ENCODE measurements at regions not wholly inside any gene's neighbourhood (a gene's known extent, or its start where the extent isn't known, plus 50 kb on each side); places are given as distances from the start of the nearest gene placed in this dataset.

- WGBS (ENCODE audit: insufficient coverage, insufficient read length) = no CpG with 5 or more reads among the region's 2 CpGs
Observed at GRCh38 chr4:30837131-30837539, 117.0 kb downstream of the PCDH7 start.

GRCh38 chr4:30837861-30838260 is 117.7 kb downstream of the PCDH7 start:
- Histone ChIP-seq H3K27me3 (ENCODE audit: control insufficient read depth, insufficient read depth, low read length) (no peaks in the 10 kb centered on the region), H3K4me3 (ENCODE audit: low read length) (no peak overlapping the region), H3K27ac (ENCODE audit: low read length) (no peak overlapping the region), H3K4me1 (ENCODE audit: control insufficient read depth, insufficient read depth, low read length) (peaks cover 4% of the 10 kb centered on the region; the same call in 1 of the 2 replicates), H3K36me3 (ENCODE audit: control insufficient read depth, insufficient read depth, low read length) (no peaks in the 10 kb centered on the region), H3K9me3 (ENCODE audit: control insufficient read depth, insufficient read depth, low read length) (no peaks in the 10 kb centered on the region)
- WGBS (ENCODE audit: insufficient coverage, insufficient read length) = no CpG with 5 or more reads among the region's 2 CpGs
- no peak for DNase-seq (ENCODE audit: low read depth, low spot score)

More at GRCh38 chr4:30837131-30837539, 117.0 kb downstream of the PCDH7 start:
- Histone ChIP-seq H3K9me3 (ENCODE audit: control insufficient read depth, insufficient read depth, low read length) (no peaks in the 10 kb centered on the region), H3K4me1 (ENCODE audit: control insufficient read depth, insufficient read depth, low read length) (peaks cover 4% of the 10 kb centered on the region; the same call in 1 of the 2 replicates), H3K27me3 (ENCODE audit: control insufficient read depth, insufficient read depth, low read length) (no peaks in the 10 kb centered on the region), H3K36me3 (ENCODE audit: control insufficient read depth, insufficient read depth, low read length) (no peaks in the 10 kb centered on the region), H3K4me3 (ENCODE audit: low read length) (no peak overlapping the region), H3K27ac (ENCODE audit: low read length) (no peak overlapping the region)
- DNase-seq (ENCODE audit: low read depth, low spot score) = no peak

GRCh38 chr4:30838331-30838730 is 118.2 kb downstream of the PCDH7 start:
- WGBS (ENCODE audit: insufficient coverage, insufficient read length) = no CpG with 5 or more reads among the region's 3 CpGs
- peaks cover 4% of the 10 kb centered on the region; the same call in 1 of the 2 replicates for H3K4me1 ChIP-seq (ENCODE audit: control insufficient read depth, insufficient read depth, low read length)
- no peaks in the 10 kb centered on the region for H3K36me3 ChIP-seq (ENCODE audit: control insufficient read depth, insufficient read depth, low read length)
- no peak overlapping the region for H3K4me3 ChIP-seq (ENCODE audit: low read length)
- no peak overlapping the region for H3K27ac ChIP-seq (ENCODE audit: low read length)
- H3K27me3 ChIP-seq (ENCODE audit: control insufficient read depth, insufficient read depth, low read length) = no peaks in the 10 kb centered on the region
- DNase-seq (ENCODE audit: low read depth, low spot score) = no peak
- no peaks in the 10 kb centered on the region for H3K9me3 ChIP-seq (ENCODE audit: control insufficient read depth, insufficient read depth, low read length)

- WGBS (ENCODE audit: insufficient coverage, insufficient read length) = no CpG with 5 or more reads among the region's 6 CpGs
- DNase-seq (ENCODE audit: low read depth, low spot score) = no peak
- Histone ChIP-seq H3K9me3 (ENCODE audit: control insufficient read depth, insufficient read depth, low read length) (no peaks in the 10 kb centered on the region), H3K4me3 (ENCODE audit: low read length) (no peak overlapping the region), H3K4me1 (ENCODE audit: control insufficient read depth, insufficient read depth, low read length) (peaks cover 4% of the 10 kb centered on the region; the same call in 1 of the 2 replicates), H3K27me3 (ENCODE audit: control insufficient read depth, insufficient read depth, low read length) (no peaks in the 10 kb centered on the region), H3K27ac (ENCODE audit: low read length) (no peak overlapping the region), H3K36me3 (ENCODE audit: control insufficient read depth, insufficient read depth, low read length) (no peaks in the 10 kb centered on the region)
Observed at GRCh38 chr4:30839583-30840520, 119.7 kb downstream of the PCDH7 start.

DNA sequence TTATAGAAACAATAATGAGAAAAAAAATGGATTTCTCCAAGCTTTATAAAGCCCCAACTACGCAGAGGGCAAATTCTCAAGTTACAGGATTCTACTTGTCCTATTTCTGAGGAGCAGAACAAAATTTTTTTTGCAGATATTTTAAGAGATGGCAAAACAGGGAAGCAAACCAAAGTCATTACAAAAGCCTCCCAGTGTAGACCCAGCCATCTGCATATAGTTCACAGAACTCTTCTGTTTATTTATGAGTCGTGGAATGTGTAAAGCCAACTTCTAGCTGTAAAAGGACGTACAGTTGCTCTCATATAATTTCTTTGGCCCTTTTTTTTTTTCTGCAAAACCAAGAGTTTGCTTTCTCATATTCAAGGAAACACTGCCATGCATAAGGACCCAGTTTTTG is 120.4 kb downstream of the PCDH7 start:
- WGBS (ENCODE audit: insufficient coverage, insufficient read length) = no CpG with 5 or more reads among the region's 3 CpGs
- H3K4me1 ChIP-seq (ENCODE audit: control insufficient read depth, insufficient read depth, low read length) = no peaks in the 10 kb centered on the region
- H3K36me3 ChIP-seq (ENCODE audit: control insufficient read depth, insufficient read depth, low read length) = no peaks in the 10 kb centered on the region
- no peaks in the 10 kb centered on the region for H3K9me3 ChIP-seq (ENCODE audit: control insufficient read depth, insufficient read depth, low read length)
- no peak overlapping the region for H3K27ac ChIP-seq (ENCODE audit: low read length)
- H3K4me3 ChIP-seq (ENCODE audit: low read length) = no peak overlapping the region
- H3K27me3 ChIP-seq (ENCODE audit: control insufficient read depth, insufficient read depth, low read length) = no peaks in the 10 kb centered on the region
- DNase-seq (ENCODE audit: low read depth, low spot score) = no peak

GRCh38 chr4:30842142-30842541 is 122.0 kb downstream of the PCDH7 start:
- no peak for DNase-seq (ENCODE audit: low read depth, low spot score)
- Histone ChIP-seq H3K27me3 (ENCODE audit: control insufficient read depth, insufficient read depth, low read length) (no peaks in the 10 kb centered on the region), H3K4me1 (ENCODE audit: control insufficient read depth, insufficient read depth, low read length) (no peaks in the 10 kb centered on the region), H3K27ac (ENCODE audit: low read length) (no peak overlapping the region), H3K4me3 (ENCODE audit: low read length) (no peak overlapping the region), H3K9me3 (ENCODE audit: control insufficient read depth, insufficient read depth, low read length) (no peaks in the 10 kb centered on the region), H3K36me3 (ENCODE audit: control insufficient read depth, insufficient read depth, low read length) (no peaks in the 10 kb centered on the region)
- no CpG with 5 or more reads among the region's 1 CpG for WGBS (ENCODE audit: insufficient coverage, insufficient read length)

GRCh38 chr4:30842689-30843088 is 122.5 kb downstream of the PCDH7 start:
- no peaks in the 10 kb centered on the region for H3K4me1 ChIP-seq (ENCODE audit: control insufficient read depth, insufficient read depth, low read length)
- H3K36me3 ChIP-seq (ENCODE audit: control insufficient read depth, insufficient read depth, low read length) = no peaks in the 10 kb centered on the region
- WGBS (ENCODE audit: insufficient coverage, insufficient read length) = no CpG with 5 or more reads among the region's 6 CpGs

DNA sequence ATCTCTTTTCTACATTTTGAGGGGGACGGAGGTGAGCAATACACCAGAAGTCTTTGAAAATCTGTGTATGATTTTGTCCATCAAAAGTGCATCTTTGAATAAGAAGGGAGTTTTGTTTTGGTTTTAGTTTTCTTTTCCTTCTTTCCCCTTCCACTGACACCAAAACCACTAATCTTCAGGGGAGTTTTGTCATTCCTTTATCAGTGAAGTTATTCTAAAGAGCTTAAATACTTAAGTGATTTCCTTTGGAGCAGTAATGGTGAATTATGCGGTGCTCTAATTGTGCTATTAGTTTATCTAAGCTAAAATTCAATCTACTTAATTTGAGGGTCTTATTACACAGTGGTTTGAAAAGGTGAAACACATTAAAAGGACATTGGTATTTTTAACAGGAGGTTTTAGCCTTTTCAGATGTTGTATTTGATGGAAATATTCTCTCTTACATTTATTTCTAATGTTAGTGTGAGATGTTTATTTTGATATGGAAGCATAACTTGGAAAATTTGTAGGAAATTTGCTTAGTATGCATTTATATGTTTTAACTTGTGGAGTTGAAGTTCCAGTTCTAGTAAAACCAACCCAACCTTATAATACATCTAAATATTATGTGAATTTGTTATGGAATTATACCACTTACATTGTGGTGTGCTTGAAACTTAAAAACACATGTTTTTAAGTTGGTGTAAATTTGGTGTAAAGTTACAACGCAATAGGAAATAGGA is 124.9 kb downstream of the PCDH7 start:
- Histone ChIP-seq H3K4me3 (ENCODE audit: low read length) (no peak overlapping the region), H3K27ac (ENCODE audit: low read length) (no peak overlapping the region), H3K27me3 (ENCODE audit: control insufficient read depth, insufficient read depth, low read length) (no peaks in the 10 kb centered on the region), H3K36me3 (ENCODE audit: control insufficient read depth, insufficient read depth, low read length) (no peaks in the 10 kb centered on the region), H3K4me1 (ENCODE audit: control insufficient read depth, insufficient read depth, low read length) (no peaks in the 10 kb centered on the region), H3K9me3 (ENCODE audit: control insufficient read depth, insufficient read depth, low read length) (no peaks in the 10 kb centered on the region)
- WGBS (ENCODE audit: insufficient coverage, insufficient read length) = no CpG with 5 or more reads among the region's 3 CpGs
- DNase-seq (ENCODE audit: low read depth, low spot score) = no peak

More at GRCh38 chr4:30842689-30843088, 122.5 kb downstream of the PCDH7 start:
- Histone ChIP-seq H3K27me3 (ENCODE audit: control insufficient read depth, insufficient read depth, low read length) (no peaks in the 10 kb centered on the region), H3K9me3 (ENCODE audit: control insufficient read depth, insufficient read depth, low read length) (no peaks in the 10 kb centered on the region), H3K4me3 (ENCODE audit: low read length) (no peak overlapping the region), H3K27ac (ENCODE audit: low read length) (no peak overlapping the region)
- DNase-seq (ENCODE audit: low read depth, low spot score) = no peak

DNA sequence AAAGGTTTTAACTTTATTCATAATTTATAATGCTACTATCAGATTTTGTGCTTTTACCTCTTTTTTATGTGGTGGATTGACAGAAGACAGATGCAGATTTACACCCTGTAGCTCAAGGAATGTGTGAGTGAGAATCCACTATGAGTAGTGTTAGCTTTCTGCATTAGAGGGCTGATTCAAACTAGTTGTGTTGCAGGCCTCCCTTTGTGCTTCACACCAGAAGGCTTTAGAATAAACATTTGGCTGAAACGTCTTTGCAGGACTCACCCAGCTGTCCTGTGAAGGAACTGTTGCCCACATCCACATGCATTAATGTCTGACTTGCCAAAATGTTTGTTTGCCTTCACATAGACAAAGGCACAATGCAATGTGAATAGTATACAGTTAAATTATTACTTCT is 127.0 kb downstream of the PCDH7 start:
- H3K27me3 ChIP-seq (ENCODE audit: control insufficient read depth, insufficient read depth, low read length) = no peaks in the 10 kb centered on the region
- H3K4me3 ChIP-seq (ENCODE audit: low read length) = no peak overlapping the region

GRCh38 chr4:30847958-30848357 is 127.8 kb downstream of the PCDH7 start:
- WGBS (ENCODE audit: insufficient coverage, insufficient read length) = no CpG with 5 or more reads among the region's 1 CpG
- Histone ChIP-seq H3K27ac (ENCODE audit: low read length) (no peak overlapping the region), H3K4me1 (ENCODE audit: control insufficient read depth, insufficient read depth, low read length) (0 out of 2 replicates have a peak, but pooled peaks cover 2% of the 10 kb centered on the region), H3K27me3 (ENCODE audit: control insufficient read depth, insufficient read depth, low read length) (no peaks in the 10 kb centered on the region), H3K9me3 (ENCODE audit: control insufficient read depth, insufficient read depth, low read length) (no peaks in the 10 kb centered on the region), H3K4me3 (ENCODE audit: low read length) (no peak overlapping the region), H3K36me3 (ENCODE audit: control insufficient read depth, insufficient read depth, low read length) (no peaks in the 10 kb centered on the region)
- DNase-seq (ENCODE audit: low read depth, low spot score) = no peak

More for the DNA sequence above, 127.0 kb downstream of the PCDH7 start:
- no peak overlapping the region for H3K27ac ChIP-seq (ENCODE audit: low read length)
- no peaks in the 10 kb centered on the region for H3K4me1 ChIP-seq (ENCODE audit: control insufficient read depth, insufficient read depth, low read length)
- WGBS (ENCODE audit: insufficient coverage, insufficient read length) = no CpG with 5 or more reads among the region's 1 CpG
- DNase-seq (ENCODE audit: low read depth, low spot score) = peak; percentile 18
- H3K36me3 ChIP-seq (ENCODE audit: control insufficient read depth, insufficient read depth, low read length) = no peaks in the 10 kb centered on the region
- no peaks in the 10 kb centered on the region for H3K9me3 ChIP-seq (ENCODE audit: control insufficient read depth, insufficient read depth, low read length)

Data from iPS DF 6.9 (cell line).